Neuronal stem cell (in vitro differentiated cells): ENCODE measurements at regions not wholly inside any gene's neighbourhood (a gene's known extent, or its start where the extent isn't known, plus 50 kb on each side); places are given as distances from the start of the nearest gene placed in this dataset.

Experiments
- DNase-seq: peaks from one replicate; pipeline ENCODE4 v3.0.0-alpha.2; 2013; ENCODE audit warnings: low spot score
- H2AFZ ChIP-seq: one replicate; pipeline ENCODE4 v1.6.1; 2013; ENCODE audit warnings: mild to moderate bottlenecking, low read length, inconsistent platforms
- H2AK5ac ChIP-seq: 2 replicates; pipeline ENCODE4 v1.6.1; 2013; ENCODE audit warnings: low read depth, mild to moderate bottlenecking, inconsistent platforms, low read length, moderate library complexity, mixed read lengths
- H2BK120ac ChIP-seq: 2 replicates; pipeline ENCODE4 v1.6.1; 2013; ENCODE audit warnings: low read depth, mild to moderate bottlenecking, inconsistent platforms, low read length, moderate library complexity, mixed read lengths
- H2BK12ac ChIP-seq: one replicate; pipeline ENCODE4 v1.6.1; 2013; ENCODE audit warnings: low read length, inconsistent platforms
- H2BK15ac ChIP-seq: 2 replicates; pipeline ENCODE4 v1.6.1; 2013; ENCODE audit warnings: mild to moderate bottlenecking, low read length, inconsistent platforms, mixed read lengths
- H2BK5ac ChIP-seq: one replicate; pipeline ENCODE4 v1.6.1; 2013; ENCODE audit warnings: inconsistent platforms, mild to moderate bottlenecking, low read length, moderate library complexity
- H3K14ac ChIP-seq: one replicate; pipeline ENCODE4 v1.6.1; 2013; ENCODE audit warnings: low read length, inconsistent platforms
- H3K18ac ChIP-seq: 2 replicates; pipeline ENCODE4 v1.6.1; 2013; ENCODE audit warnings: low read length, inconsistent platforms
- H3K23ac ChIP-seq: 2 replicates; pipeline ENCODE4 v1.6.1; 2013; ENCODE audit warnings: low read depth, mild to moderate bottlenecking, mixed read lengths, low read length, inconsistent platforms; ENCODE audit not compliant: poor library complexity
- H3K27ac ChIP-seq: replicated peaks from 3 replicates; pipeline ENCODE4 v1.5.1; 2013; ENCODE audit warnings: low read length, inconsistent platforms
- H3K27me3 ChIP-seq, 3 experiments: 2 replicates each; pipeline ENCODE4 v1.6.1; 2013; ENCODE audit warnings: low read length in 3 of 3, mild to moderate bottlenecking in 2 of 3, inconsistent platforms in 1 of 3, low read depth in 1 of 3, mixed read lengths in 1 of 3, moderate library complexity in 1 of 3; ENCODE audit not compliant: control insufficient read depth in 3 of 3, insufficient read depth in 3 of 3
- H3K36me3 ChIP-seq, 2 donors: replicated peaks in 1 of 2; 2 replicates each; pipeline ENCODE4 v1.6.1; 2013; ENCODE audit warnings: low read length in 2 of 2; ENCODE audit not compliant: control insufficient read depth in 2 of 2, insufficient read depth in 2 of 2
- H3K4ac ChIP-seq: 2 replicates; pipeline ENCODE4 v1.6.1; 2013; ENCODE audit warnings: inconsistent platforms, mild to moderate bottlenecking, low read length, moderate library complexity
- H3K4me1 ChIP-seq, 2 donors: 1 replicate in 1 of 2; 2 replicates in 1 of 2; pipeline ENCODE4 v1.6.1; 2013; ENCODE audit warnings: low read length in 2 of 2, low read depth in 1 of 2; ENCODE audit not compliant: control insufficient read depth in 2 of 2, insufficient read depth in 1 of 2
- H3K4me2 ChIP-seq: one replicate; pipeline ENCODE4 v1.6.1; 2013; ENCODE audit warnings: mild to moderate bottlenecking, low read length, inconsistent platforms; ENCODE audit not compliant: insufficient read depth, poor library complexity, severe bottlenecking
- H3K4me3 ChIP-seq, 2 donors: 2 replicates each; pipeline ENCODE4 v1.5.1; 2013; ENCODE audit warnings: low read length in 2 of 2, mild to moderate bottlenecking in 2 of 2, inconsistent platforms in 1 of 2, moderate library complexity in 1 of 2
- H3K79me1 ChIP-seq: one replicate; pipeline ENCODE4 v1.6.1; 2013; ENCODE audit warnings: low read depth, mild to moderate bottlenecking, inconsistent platforms, low read length, moderate library complexity
- H3K9ac ChIP-seq: one replicate; pipeline ENCODE4 v1.6.1; 2013; ENCODE audit warnings: mild to moderate bottlenecking, low read depth, low read length, inconsistent platforms; ENCODE audit not compliant: poor library complexity
- H3K9me3 ChIP-seq, 2 donors: replicated peaks in 1 of 2; 2 replicates each; pipeline versions ENCODE3 to v1.6.1; 2013; ENCODE audit warnings: low read length in 2 of 2, mild to moderate bottlenecking in 2 of 2, inconsistent platforms in 1 of 2, low read depth in 1 of 2, mixed read lengths in 1 of 2, moderate library complexity in 1 of 2; ENCODE audit not compliant: control insufficient read depth in 2 of 2, insufficient read depth in 1 of 2
- H4K8ac ChIP-seq: one replicate; pipeline ENCODE4 v1.6.1; 2013; ENCODE audit warnings: low read depth, mild to moderate bottlenecking, inconsistent platforms, low read length, moderate library complexity
- H4K91ac ChIP-seq: one replicate; pipeline ENCODE4 v1.6.1; 2013; ENCODE audit warnings: low read length, low read depth, mild to moderate bottlenecking, inconsistent platforms; ENCODE audit not compliant: poor library complexity
- WGBS, 2 donors: extraction: QIAGEN DNeasy Blood & Tissue Kit; methylation state at CpG; one replicate each; pipeline ENCODE4 v1.1.7; 2013; ENCODE audit warnings: missing lambda C conversion rate in 2 of 2, mixed read lengths in 1 of 2; ENCODE audit not compliant: insufficient read length in 2 of 2, insufficient replicate concordance in 1 of 2; ENCODE audit errors: extremely low coverage in 2 of 2; 5-methylcytosine and 5-hydroxymethylcytosine counted together

DNA sequence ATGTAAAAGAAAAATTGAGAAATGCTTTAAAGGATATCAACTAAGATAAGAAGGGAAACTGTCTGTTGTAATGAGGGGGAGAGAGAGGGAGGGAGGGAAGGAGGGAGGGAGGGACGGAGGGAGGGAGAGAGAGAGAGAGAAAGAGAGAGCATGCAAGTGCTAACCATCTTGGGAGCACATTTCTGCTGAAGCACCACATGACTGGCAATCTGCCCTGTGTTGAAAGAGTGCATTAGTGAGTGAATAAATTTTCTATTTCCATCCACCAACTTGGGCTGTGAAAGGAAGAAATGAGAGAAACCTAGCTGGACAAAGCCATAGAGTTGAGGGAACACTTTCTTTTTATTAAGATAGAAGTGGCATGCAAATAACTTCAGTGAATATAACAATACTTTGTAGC, 110.7 kb downstream of the TMX3 start:
- Histone ChIP-seq H2AFZ (no peak overlapping the region), H3K36me3 (no peaks in the 10 kb centered on the region), H4K8ac (no peak overlapping the region), H2BK5ac (no peak overlapping the region), H2BK15ac (no peak overlapping the region), H2BK12ac (no peak overlapping the region), H3K18ac (no peak overlapping the region), H4K91ac (no peak overlapping the region), H3K79me1 (no peaks in the 10 kb centered on the region), H3K23ac (no peak overlapping the region), H3K9ac (no peak overlapping the region), H3K27me3 (no peaks in the 10 kb centered on the region), H3K27ac (no peak overlapping the region), H3K14ac (no peak overlapping the region), H3K9me3 (peaks cover 0 to 1% of the 10 kb centered on the region in 2 donors), H3K4me3 (no peak overlapping the region), H2BK120ac (no peak overlapping the region), H2AK5ac (no peak overlapping the region), H3K4ac (no peak overlapping the region), H3K4me2 (no peak overlapping the region), H3K4me1 (peaks cover 1 to 5% of the 10 kb centered on the region in 2 donors)
- 100% methylated on average over 1 of the region's 1 CpG; no CpG with 5 or more reads in 1 of the 2 donors for WGBS, 2 donors
- no peak for DNase-seq

DNA sequence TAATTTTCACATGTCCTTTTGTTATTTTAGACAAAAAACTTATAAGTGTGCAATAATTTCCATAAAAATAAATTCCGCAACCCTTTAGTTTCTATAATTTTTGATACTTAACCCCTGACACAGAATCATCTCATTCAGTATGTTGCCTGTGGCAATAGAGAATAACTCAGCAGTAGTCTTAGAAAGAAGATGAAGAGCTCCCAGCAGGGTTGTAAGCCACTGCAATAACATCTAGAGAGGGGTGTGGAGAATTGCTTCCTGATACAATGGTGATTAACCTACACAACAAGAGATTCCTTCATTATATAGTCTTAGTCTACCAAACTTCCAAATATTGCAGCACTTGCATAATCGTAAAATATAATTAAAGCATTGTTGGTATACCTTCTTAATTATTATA, 118.9 kb downstream of the TMX3 start:
- H4K8ac ChIP-seq = no peak overlapping the region
- H2AK5ac ChIP-seq = no peak overlapping the region
- H2BK12ac ChIP-seq = no peak overlapping the region
- no peaks in the 10 kb centered on the region for H3K79me1 ChIP-seq
- no peak overlapping the region for H3K4me2 ChIP-seq
- H4K91ac ChIP-seq = no peak overlapping the region
- H2BK5ac ChIP-seq = no peak overlapping the region
- no peak overlapping the region for H3K14ac ChIP-seq
- H3K4ac ChIP-seq = no peak overlapping the region
- H3K27me3 ChIP-seq = no peaks in the 10 kb centered on the region
- no peak overlapping the region for H2BK15ac ChIP-seq
- no peak overlapping the region for H2BK120ac ChIP-seq
- H3K36me3 ChIP-seq = no peaks in the 10 kb centered on the region
- H3K9me3 ChIP-seq = no peaks in the 10 kb centered on the region
- H3K4me1 ChIP-seq = peaks cover 0 to 5% of the 10 kb centered on the region in 2 donors
- no peak overlapping the region for H3K23ac ChIP-seq
- H3K27ac ChIP-seq = no peak overlapping the region
- H3K18ac ChIP-seq = no peak overlapping the region
- no peak for DNase-seq
- WGBS, 2 donors = no CpG with 5 or more reads among the region's 2 CpGs
- H2AFZ ChIP-seq = no peak overlapping the region
- H3K4me3 ChIP-seq = no peak overlapping the region
- no peak overlapping the region for H3K9ac ChIP-seq

DNA sequence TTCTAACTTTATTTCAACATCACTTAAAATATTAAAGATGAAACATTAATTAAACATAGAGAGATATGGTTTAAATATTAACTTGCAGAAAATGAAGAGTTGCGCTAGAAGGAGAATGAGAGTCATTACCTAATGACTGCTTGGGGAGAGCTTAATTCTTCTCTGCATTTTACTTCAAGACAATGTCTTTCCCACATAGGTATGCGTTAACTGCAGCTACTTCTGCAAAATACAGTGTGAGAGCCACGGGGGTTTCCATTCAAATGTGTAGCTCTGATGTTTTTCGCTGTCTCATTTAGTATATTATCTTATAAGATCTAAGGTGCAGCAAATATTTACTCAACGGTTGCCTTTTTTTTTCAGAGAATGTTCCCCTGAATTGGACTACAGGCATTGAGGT, 126.7 kb downstream of the TMX3 start:
- Histone ChIP-seq H3K23ac (no peak overlapping the region), H3K4me2 (no peak overlapping the region), H3K27me3 (no peaks in the 10 kb centered on the region), H3K9me3 (no peaks in the 10 kb centered on the region), H2AK5ac (no peak overlapping the region), H2AFZ (no peak overlapping the region), H4K8ac (no peak overlapping the region), H3K4me1 (no peaks in the 10 kb centered on the region), H2BK5ac (no peak overlapping the region), H4K91ac (no peak overlapping the region), H3K18ac (no peak overlapping the region), H3K79me1 (no peaks in the 10 kb centered on the region), H3K4me3 (no peak overlapping the region), H3K36me3 (no peaks in the 10 kb centered on the region), H3K4ac (no peak overlapping the region), H3K14ac (no peak overlapping the region), H2BK15ac (no peak overlapping the region), H2BK120ac (no peak overlapping the region), H2BK12ac (no peak overlapping the region), H3K27ac (no peak overlapping the region), H3K9ac (no peak overlapping the region)
- no CpG with 5 or more reads among the region's 5 CpGs for WGBS, 2 donors
- no peak for DNase-seq

DNA sequence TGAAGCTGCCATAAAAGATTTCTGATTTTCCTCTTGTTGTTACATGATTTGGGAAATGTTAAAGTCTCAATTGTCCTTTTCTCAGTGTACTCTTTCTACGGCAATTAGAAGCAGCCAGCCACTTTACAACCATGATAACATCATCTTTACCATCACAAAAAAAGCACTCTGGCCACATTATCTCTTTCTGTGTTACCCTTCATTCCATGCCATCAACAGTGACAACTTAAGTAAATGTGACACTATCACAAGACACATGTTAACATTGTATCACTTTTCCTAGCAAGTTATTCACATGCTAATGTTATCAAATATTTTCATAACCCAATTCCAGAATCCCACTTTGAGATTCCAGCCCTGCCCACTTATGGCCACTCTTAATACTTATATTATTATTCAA, 131.2 kb downstream of the TMX3 start:
- no CpG with 5 or more reads among the region's 1 CpG for WGBS, 2 donors
- no peak overlapping the region for H3K27ac ChIP-seq

More for the DNA sequence above, 131.2 kb downstream of the TMX3 start:
- H3K9me3 ChIP-seq = no peaks in the 10 kb centered on the region
- H2BK120ac ChIP-seq = no peak overlapping the region
- no peaks in the 10 kb centered on the region for H3K79me1 ChIP-seq
- H3K9ac ChIP-seq = no peak overlapping the region
- no peak overlapping the region for H3K18ac ChIP-seq
- no peak overlapping the region for H3K4me3 ChIP-seq
- no peaks in the 10 kb centered on the region for H3K27me3 ChIP-seq
- H3K4ac ChIP-seq = no peak overlapping the region
- H2BK5ac ChIP-seq = no peak overlapping the region
- no peaks in the 10 kb centered on the region for H3K36me3 ChIP-seq
- H3K4me2 ChIP-seq = no peak overlapping the region
- H2BK12ac ChIP-seq = no peak overlapping the region
- no peak overlapping the region for H2AFZ ChIP-seq
- H3K23ac ChIP-seq = no peak overlapping the region
- H4K8ac ChIP-seq = no peak overlapping the region
- H4K91ac ChIP-seq = no peak overlapping the region
- H2BK15ac ChIP-seq = no peak overlapping the region
- H3K14ac ChIP-seq = no peak overlapping the region
- DNase-seq = no peak
- no peak overlapping the region for H2AK5ac ChIP-seq
- H3K4me1 ChIP-seq = no peaks in the 10 kb centered on the region
